Panc1 (cell line): ENCODE measurements at regions not wholly inside any gene's neighbourhood (a gene's known extent, or its start where the extent isn't known, plus 50 kb on each side); places are given as distances from the start of the nearest gene placed in this dataset.

Experiments
- ATAC-seq: fragments of 200-7000 bp; cut with Tn5 transposase; 2 replicates; pipeline ENCODE4 v1.9.1; 2020; ENCODE audit warnings: mild to moderate bottlenecking, moderate library complexity
- BruUV-seq: library from RNA; stranded (reverse); fragments of 400-500 nt; replicated peaks from 2 replicates; lab custom pipeline; 2021; lab: Mats Ljungman, UMichigan
- CTCF ChIA-PET: fragments of 300-600 bp; sonication (Branson Sonifier 250); formaldehyde crosslinking; loops from one replicate; lab custom pipeline; 2022; ENCODE audit warnings: antibody characterized with exemption; lab: Charles Lee
- POLR2A ChIA-PET: fragments of 300-600 bp; sonication (Branson Sonifier 250); formaldehyde crosslinking; loops from one replicate; lab custom pipeline; 2022; ENCODE audit warnings: antibody characterized with exemption; lab: Charles Lee
- DNase-seq: peaks from one replicate; pipeline ENCODE4 v3.0.0-alpha.2; 2010; ENCODE audit warnings: low read depth, low spot score
- H3K27ac ChIP-seq: 2 replicates; pipeline ENCODE4 v1.5.1; 2011; ENCODE audit warnings: mild to moderate bottlenecking, low read length, inconsistent platforms
- H3K27me3 ChIP-seq: fragments of 200-500 bp; sonication (Bioruptor generic); 2 replicates; pipeline ENCODE4 v1.6.0; 2014; ENCODE audit warnings: low read length, inconsistent platforms; ENCODE audit not compliant: control insufficient read depth, insufficient read depth
- H3K36me3 ChIP-seq: fragments of 200-500 bp; sonication (Bioruptor generic); 2 replicates; pipeline ENCODE4 v1.5.1; 2014; ENCODE audit warnings: inconsistent platforms, mild to moderate bottlenecking, low read length, moderate library complexity; ENCODE audit not compliant: control insufficient read depth, insufficient read depth
- H3K4me1 ChIP-seq: 2 replicates; pipeline ENCODE4 v1.5.1; 2011; ENCODE audit warnings: inconsistent platforms, mild to moderate bottlenecking, low read length, moderate library complexity; ENCODE audit not compliant: control insufficient read depth, insufficient read depth
- H3K4me3 ChIP-seq, 2 experiments: 2 replicates each; pipeline ENCODE4 v1.5.1; 2011 to 2012; ENCODE audit warnings: low read depth in 2 of 2, low read length in 2 of 2, mild to moderate bottlenecking in 2 of 2, inconsistent platforms in 1 of 2, moderate library complexity in 1 of 2
- H3K9me3 ChIP-seq: fragments of 200-500 bp; sonication (Bioruptor generic); 2 replicates; pipeline ENCODE4 v1.5.1; 2014; ENCODE audit warnings: low read depth, mild to moderate bottlenecking, inconsistent platforms, low read length, moderate library complexity; ENCODE audit not compliant: control insufficient read depth, insufficient read depth
- CTCF ChIP-seq: fragments of 450-650 bp; IDR thresholded peaks from 2 replicates; pipeline ENCODE4 v1.5.1; 2017; ENCODE audit warnings: mild to moderate bottlenecking
- POLR2AphosphoS5 ChIP-seq: IDR thresholded peaks from 2 replicates; pipeline ENCODE4 v1.6.1; 2012; ENCODE audit warnings: mild to moderate bottlenecking, low read depth, low read length, moderate library complexity
- REST ChIP-seq, 2 experiments: IDR thresholded peaks; 2 replicates each; pipeline ENCODE4 v1.6.1; 2011 to 2012; ENCODE audit warnings: low read depth in 2 of 2, control low read depth in 1 of 2, low read length in 1 of 2, mild to moderate bottlenecking in 1 of 2, moderate library complexity in 1 of 2; ENCODE audit not compliant: insufficient read depth in 1 of 2
- SIN3A ChIP-seq: IDR thresholded peaks from 2 replicates; pipeline ENCODE4 v1.6.1; 2012; ENCODE audit warnings: low read depth, mild to moderate bottlenecking, low read length, moderate library complexity, borderline replicate concordance; ENCODE audit not compliant: insufficient read depth
- TCF7L2 ChIP-seq: IDR thresholded peaks from 2 replicates; pipeline ENCODE4 v1.6.1; 2011; ENCODE audit warnings: mild to moderate bottlenecking, low read depth, low read length, inconsistent platforms
- in situ Hi-C: cut with HindIII; loops from 2 replicates; pipeline ENCODE4 v1.10.0; 2016; ENCODE audit warnings: low sequenced_read_pairs, low pct_unique_long_range_greater_than_20kb
- intact Hi-C: fragments of 100-400 bp; cut with micrococcal nuclease; formaldehyde crosslinking; loops from one replicate; pipeline ENCODE4 v1.10.0; 2022; ENCODE audit not compliant: unreplicated experiment

GRCh38 chrX:40835526-40835925, 100.2 kb upstream of the MED14 start:
- DNase-seq: no peak

GRCh38 chrX:40843643-40844042, 108.3 kb upstream of the MED14 start:
- ChIA-PET POLR2A (interaction anchor here (0.6 kb wide), 1 partner anchor 39 kb away, joined by 3 read pairs; no protein-coding TSS in a partner anchor), CTCF (interaction anchor here (0.6 kb wide), 1 partner anchor 272 kb away, joined by 6 read pairs; no protein-coding TSS in a partner anchor)
- no peak overlapping the region for H3K4me3 ChIP-seq
- no peak for DNase-seq
- in situ Hi-C loops (no loop called here), intact Hi-C loops (no loop called here)
- H3K4me1 ChIP-seq: no peaks in the 10 kb centered on the region
- no peak overlapping the region for H3K27ac ChIP-seq
- no peaks in the 10 kb centered on the region for H3K36me3 ChIP-seq
- ATAC-seq: no peak
- H3K9me3 ChIP-seq: no peaks in the 10 kb centered on the region
- H3K27me3 ChIP-seq: no peaks in the 10 kb centered on the region
- no TSS peak for BruUV-seq
- TF ChIP-seq REST (IDR thresholded peaks at IDR 0.05; ENCODE audit: insufficient read depth in 1 of 2, low read depth in 2 of 2, low read length in 1 of 2): no peak
- no peak for TF ChIP-seq CTCF
- TF ChIP-seq TCF7L2: no peak
- TF ChIP-seq POLR2AphosphoS5: no peak
- TF ChIP-seq SIN3A: no peak

More at GRCh38 chrX:40835526-40835925, 100.2 kb upstream of the MED14 start:
- TF ChIP-seq SIN3A (no peak), CTCF (no peak), TCF7L2 (no peak), POLR2AphosphoS5 (no peak), REST (IDR thresholded peaks at IDR 0.05; ENCODE audit: insufficient read depth in 1 of 2, low read depth in 2 of 2, low read length in 1 of 2) (no peak)
- CTCF ChIA-PET: no interaction called here
- no peaks in the 10 kb centered on the region for H3K9me3 ChIP-seq
- no peaks in the 10 kb centered on the region for H3K27me3 ChIP-seq
- no peaks in the 10 kb centered on the region for H3K4me1 ChIP-seq
- intact Hi-C loops: no loop called here
- no peaks in the 10 kb centered on the region for H3K36me3 ChIP-seq
- BruUV-seq: no TSS peak
- POLR2A ChIA-PET: no interaction called here
- H3K27ac ChIP-seq: no peak overlapping the region
- no peak overlapping the region for H3K4me3 ChIP-seq
- no peak for ATAC-seq
- in situ Hi-C loops: no loop called here
